ENCODE measurements at regions not wholly inside any gene's neighbourhood (a gene's known extent, or its start where the extent isn't known, plus 50 kb on each side); places are given as distances from the start of the nearest gene placed in this dataset.

GRCh38 chr3:99542767-99543518 is 95.5 kb upstream of the COL8A1 start:
- DNase-seq (ENCODE audit: low spot score): no peak

DNA sequence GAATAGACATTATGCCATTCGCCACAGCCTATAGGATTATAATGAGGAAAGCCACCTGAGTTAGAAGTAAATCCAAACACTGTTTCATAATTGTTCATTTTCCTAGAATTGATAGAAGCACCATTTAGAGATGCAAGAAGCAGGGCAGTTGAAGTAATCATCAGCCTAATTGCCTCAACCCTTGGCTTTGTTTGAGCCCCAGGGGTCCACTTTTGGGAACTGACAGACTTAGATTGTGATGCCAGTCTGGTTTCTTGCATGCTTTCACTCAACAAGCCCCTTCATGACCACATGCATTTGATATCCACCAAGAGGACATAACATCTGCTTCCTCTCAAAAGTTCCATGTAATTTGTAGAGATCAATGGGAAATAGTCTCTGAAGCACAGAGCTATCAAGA is 97.2 kb upstream of the COL8A1 start:
- DNase-seq (ENCODE audit: low spot score): no peak

- DNase-seq (ENCODE audit: low spot score): no peak
Observed at GRCh38 chr3:99537416-99537815, 101.0 kb upstream of the COL8A1 start.

GRCh38 chr3:99536555-99537314 is 101.7 kb upstream of the COL8A1 start:
- DNase-seq (ENCODE audit: low spot score): no peak

DNA sequence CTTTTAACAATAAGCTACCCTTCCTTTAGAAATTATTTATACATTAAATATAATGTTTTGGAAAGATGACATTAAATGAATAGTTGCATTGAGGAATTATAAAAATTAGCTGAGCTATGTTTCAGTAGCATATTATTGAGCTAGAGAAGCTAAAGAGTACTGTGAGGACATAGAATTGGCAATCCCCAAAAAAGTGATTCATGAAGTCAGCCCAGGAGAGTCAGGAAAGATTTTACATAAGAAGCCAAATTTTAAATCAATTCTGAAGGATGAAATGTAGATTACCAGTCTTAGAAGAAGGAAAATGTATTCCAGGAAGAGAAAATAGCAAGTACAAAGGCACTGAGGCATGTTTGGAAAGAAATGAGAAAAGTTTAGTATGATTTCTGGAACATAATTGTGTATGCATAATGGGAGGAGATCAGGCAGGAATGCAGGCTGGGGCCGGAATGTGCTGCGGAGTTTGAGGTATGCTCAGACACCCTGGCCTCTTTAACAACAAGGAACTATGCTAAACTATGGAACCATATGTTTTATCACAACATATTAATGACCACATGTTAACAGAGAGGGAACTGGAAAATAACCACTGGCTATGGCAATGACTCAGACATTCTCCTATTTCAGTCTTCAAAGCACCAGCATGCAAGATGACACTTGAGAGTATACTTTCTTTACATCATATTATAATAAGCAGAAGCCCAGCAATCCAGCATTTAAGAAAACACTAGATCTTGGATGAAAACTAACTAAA is 103.3 kb upstream of the COL8A1 start:
- DNase-seq (ENCODE audit: low spot score): no peak

DNA sequence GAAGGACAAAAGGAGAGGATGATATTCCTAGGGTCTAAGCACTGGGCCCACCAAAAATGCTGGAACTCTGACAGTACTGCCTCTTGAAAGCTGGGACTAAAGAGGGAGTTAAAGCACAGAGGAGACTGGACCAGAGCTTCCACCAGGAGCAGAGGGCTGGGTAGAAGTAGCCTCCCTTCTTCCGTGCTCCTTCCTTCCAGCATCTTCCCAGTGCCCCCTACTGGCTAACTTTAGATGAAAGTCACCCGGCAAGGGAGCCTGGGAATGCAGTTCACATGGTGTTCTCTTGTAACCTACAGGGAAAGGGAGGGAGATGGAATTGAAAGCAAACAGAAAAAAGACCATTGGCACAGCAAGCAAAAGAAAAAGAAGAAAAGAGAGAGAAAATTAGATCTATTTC is 106.1 kb upstream of the COL8A1 start:
- DNase-seq (ENCODE audit: low spot score): no peak

- no peak for DNase-seq (ENCODE audit: low spot score)
Observed at GRCh38 chr3:99529265-99529664, 109.1 kb upstream of the COL8A1 start.

DNA sequence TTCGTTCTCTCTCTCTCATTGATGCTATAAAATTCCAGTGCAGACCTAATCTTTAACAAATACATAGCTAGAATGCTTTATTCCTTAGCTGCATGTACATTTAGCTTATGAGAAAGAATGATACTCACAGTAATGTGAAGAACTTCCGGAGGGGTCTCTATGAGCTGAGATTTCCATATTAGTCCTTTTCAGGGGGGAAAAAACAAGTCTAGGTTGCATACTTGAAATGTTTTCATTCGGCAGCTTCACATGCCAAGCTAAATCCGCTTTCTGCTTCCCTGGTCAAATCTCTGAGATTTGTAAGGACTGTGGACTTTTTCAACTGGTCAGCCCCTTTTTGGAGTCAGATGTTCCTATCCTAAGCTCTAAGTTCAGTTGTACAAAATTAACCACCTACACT is 111.5 kb upstream of the COL8A1 start:
- DNase-seq (ENCODE audit: low spot score): no peak

DNA sequence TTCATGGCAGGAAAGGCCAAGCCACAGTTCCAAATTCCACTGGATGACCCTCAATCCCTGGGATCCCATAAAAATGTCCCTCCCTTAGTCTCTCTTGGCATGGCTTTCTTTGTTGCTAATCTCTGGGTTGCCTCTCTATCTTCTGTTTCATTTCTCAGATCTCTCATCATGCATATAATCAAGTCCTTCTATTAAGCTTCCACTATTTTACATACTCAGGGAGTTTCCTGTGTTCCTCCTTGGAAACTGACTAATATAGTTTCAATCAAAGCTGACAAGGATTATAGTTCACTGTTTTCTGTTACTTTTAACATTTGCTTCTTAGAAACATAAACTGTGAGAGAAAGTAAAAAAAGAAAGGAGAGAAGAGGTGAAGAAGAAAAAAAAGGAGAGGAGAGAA is 113.8 kb upstream of the COL8A1 start:
- no peak for DNase-seq (ENCODE audit: low spot score)

- DNase-seq (ENCODE audit: low spot score): no peak
Observed at GRCh38 chr3:99523431-99524127, 114.8 kb upstream of the COL8A1 start.

GRCh38 chr3:99522147-99522546 is 116.2 kb upstream of the COL8A1 start:
- no peak for DNase-seq (ENCODE audit: low spot score)

GRCh38 chr3:99521551-99521950 is 116.8 kb upstream of the COL8A1 start:
- no peak for DNase-seq (ENCODE audit: low spot score)

GRCh38 chr3:99520513-99520912 is 117.9 kb upstream of the COL8A1 start:
- DNase-seq (ENCODE audit: low spot score): no peak

GRCh38 chr3:99516936-99517335 is 121.5 kb upstream of the COL8A1 start:
- DNase-seq (ENCODE audit: low spot score): no peak

DNA sequence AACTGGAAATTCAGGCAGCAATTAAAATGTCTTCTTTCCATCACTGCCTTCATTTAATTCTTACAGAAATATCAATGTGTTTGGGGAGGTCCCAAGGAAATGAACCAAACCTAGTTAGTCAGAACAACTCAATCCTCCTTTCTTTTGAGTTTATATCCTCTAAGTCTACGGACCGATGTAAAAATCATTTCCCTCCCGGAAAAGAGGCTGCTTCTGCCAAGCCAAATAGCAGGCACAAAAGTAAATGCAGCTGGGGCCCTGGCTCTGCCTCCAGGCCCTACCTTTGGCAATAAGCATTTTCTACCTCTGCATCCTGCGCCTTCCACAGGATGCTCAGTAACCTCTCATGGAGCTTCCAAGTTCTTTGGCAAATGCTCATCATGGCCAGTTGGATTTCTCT is 122.5 kb upstream of the COL8A1 start:
- DNase-seq (ENCODE audit: low spot score): no peak

- no peak for DNase-seq (ENCODE audit: low spot score)
Observed at GRCh38 chr3:99509224-99509623, 129.2 kb upstream of the COL8A1 start.

DNA sequence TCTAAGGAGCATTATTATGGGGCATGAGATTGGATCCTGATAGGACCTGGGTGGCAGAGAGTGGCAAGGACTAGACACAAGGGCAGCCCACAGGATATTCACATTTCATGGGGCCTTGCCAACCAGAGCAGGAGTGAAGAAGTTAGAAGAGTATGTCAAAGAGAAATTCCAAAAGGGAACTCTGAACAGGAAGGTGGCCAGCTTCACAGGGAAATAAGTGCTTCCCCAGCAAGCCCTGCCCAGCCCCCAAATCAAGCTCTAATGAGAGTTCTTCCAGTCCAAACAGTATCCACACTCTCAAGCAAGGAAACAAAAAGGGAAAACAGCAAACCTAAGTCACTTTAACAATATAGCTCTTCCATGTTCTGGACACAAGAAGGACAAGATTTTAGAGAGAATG is 130.2 kb upstream of the COL8A1 start:
- no peak for DNase-seq (ENCODE audit: low spot score)

- DNase-seq (ENCODE audit: low spot score): no peak
Observed at GRCh38 chr3:99505646-99506269, 132.6 kb upstream of the COL8A1 start.

DNA sequence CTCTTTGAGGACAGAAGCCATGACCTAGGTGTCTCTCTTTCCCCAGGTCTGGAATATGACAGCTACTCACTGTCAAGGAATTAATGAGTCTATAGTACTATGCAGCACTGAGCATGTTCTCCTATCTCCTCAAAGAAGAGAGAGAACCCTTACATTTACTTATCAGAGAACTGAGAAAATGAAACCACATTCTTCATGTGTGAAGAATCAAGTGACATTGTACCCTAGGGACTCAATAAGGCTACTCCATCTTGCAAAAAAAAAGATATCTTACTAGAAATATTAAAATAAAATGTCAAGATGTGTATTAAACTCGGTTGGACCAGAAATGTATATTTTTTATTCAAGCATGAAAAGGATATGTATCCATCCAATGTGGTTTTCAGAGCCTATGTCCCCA is 133.2 kb upstream of the COL8A1 start:
- no peak for DNase-seq (ENCODE audit: low spot score)

- no peak for DNase-seq (ENCODE audit: low spot score)
Observed at GRCh38 chr3:99504258-99504657, 134.1 kb upstream of the COL8A1 start.

DNA sequence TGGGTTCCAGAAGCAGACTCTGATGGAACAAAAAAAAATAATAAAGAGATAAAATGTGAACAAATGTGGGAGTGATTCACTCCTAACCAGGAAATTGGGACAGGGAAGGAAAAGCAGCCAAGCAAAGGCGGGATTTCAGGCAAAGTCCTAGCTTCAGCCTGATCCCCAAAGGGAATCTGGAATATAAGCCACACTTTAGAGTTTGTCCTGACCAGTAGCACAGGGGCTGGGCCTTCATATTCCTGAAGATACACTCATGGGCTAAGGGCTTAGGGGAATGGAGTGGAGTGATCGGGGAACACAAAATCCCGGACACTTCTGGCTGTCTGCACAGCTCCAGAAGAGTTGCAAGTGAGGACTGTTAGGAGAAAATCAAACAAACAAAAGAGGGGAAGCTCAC is 135.0 kb upstream of the COL8A1 start:
- no peak for DNase-seq (ENCODE audit: low spot score)
